Dermis blood vessel endothelial cell (primary cell): ENCODE measurements at regions not wholly inside any gene's neighbourhood (a gene's known extent, or its start where the extent isn't known, plus 50 kb on each side); places are given as distances from the start of the nearest gene placed in this dataset.
"Not testable (repeated sequence)": the region's sequence is repeated elsewhere in the genome, so short reads cannot be mapped to it uniquely, and the experiment has no call there.

Experiments used
- DNase-seq: peaks from one replicate; pipeline ENCODE4 v3.0.0; 2010

- no peak for DNase-seq
Observed at GRCh38 chr5:35561396-35561795, 56.3 kb upstream of the SPEF2 start.

DNA sequence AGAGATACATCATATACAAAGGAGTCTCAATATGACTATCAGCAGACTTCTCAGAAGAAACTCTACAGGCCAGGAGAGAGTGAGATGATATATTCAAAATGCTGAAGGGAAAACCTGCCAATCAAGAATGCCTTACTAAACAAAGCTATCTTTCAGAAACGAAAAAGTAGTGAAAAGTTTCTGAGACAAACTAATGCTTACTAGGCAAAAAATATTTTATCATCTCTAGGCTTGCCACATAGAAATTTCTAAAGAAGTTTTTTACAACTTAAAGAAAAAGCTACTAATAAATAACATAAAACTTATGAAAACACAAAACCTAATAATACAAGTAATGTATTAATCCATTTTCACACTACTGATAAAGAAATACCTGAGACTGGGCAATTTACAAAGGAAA is 59.9 kb upstream of the SPEF2 start:
- no peak for DNase-seq

DNA sequence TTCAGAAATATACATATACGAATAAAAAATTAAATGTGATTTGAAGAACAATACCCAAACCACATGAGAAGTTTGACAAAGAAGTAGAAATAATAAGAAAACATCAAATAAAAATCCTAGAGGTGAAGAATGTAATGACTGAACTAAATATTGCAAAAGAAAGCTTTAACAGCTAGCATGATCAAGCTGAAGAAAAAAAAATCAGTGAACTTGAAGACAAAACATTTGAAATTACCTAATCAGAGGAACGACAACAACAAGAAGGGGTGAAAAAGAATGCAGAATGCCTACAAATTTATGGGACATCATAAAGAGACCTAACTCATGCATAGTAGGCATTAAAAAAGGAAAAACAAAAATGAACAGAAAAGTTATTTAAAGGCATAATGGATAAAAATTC is 60.5 kb upstream of the SPEF2 start:
- no peak for DNase-seq

DNA sequence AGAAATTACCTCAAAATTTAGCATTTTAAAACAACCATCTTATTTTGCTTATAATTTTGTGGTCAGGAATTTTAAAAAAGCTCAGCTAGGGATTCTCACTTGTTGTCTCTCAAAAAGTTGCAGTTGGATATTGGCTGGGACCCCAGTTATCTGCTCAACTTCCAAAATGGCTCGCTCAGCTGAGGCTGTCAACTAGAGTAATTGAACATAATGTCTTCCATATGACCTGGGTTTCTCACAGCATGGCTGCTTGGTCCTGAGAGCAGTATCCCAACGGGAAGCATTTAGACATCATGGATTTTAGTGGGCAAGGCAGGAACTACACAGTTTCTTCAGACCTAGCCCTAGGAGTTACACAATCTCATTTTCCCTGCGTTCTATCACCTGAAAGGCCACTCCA is 63.6 kb upstream of the SPEF2 start:
- no peak for DNase-seq

DNA sequence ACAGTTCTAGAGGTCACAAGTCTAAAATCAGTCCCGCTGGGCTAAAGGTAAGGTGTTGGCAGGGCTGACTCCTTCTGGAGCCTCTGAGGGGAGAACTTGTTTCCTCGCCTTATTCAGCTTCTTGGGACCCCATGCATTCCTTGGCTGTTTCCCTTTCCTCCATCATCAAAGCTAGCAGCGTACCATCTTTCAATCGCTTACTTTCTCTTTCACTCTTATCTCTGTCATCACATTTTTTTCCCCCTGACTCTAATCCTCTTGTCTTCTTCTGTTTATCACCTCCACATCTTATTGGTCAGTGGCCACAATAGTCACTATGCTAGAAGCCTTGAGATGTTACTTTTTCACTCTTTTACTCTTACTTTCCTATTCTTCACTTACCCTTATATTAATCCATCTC is 72.5 kb upstream of the SPEF2 start:
- DNase-seq: no peak

GRCh38 chr5:35543408-35543807 is 74.3 kb upstream of the SPEF2 start:
- no peak for DNase-seq

DNA sequence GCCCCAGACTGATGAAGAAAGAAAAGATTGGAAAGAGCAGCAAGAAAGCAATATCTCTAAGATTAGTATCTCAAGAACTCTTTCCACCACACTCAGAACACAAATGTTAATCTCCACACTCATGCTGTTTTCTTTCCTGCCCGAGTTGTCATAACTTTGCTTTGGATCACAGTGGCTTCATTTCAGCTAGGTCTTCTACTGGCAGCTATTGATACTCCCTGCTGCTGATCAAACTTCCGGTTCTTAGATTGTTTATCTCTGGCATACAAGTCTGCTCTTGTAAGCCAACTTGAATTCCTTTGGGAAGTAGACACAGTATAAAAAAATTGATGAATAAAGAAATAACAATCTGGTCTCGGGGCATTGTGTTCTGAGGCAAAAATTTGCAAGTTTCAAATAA is 77.7 kb upstream of the SPEF2 start:
- DNase-seq: no peak

DNA sequence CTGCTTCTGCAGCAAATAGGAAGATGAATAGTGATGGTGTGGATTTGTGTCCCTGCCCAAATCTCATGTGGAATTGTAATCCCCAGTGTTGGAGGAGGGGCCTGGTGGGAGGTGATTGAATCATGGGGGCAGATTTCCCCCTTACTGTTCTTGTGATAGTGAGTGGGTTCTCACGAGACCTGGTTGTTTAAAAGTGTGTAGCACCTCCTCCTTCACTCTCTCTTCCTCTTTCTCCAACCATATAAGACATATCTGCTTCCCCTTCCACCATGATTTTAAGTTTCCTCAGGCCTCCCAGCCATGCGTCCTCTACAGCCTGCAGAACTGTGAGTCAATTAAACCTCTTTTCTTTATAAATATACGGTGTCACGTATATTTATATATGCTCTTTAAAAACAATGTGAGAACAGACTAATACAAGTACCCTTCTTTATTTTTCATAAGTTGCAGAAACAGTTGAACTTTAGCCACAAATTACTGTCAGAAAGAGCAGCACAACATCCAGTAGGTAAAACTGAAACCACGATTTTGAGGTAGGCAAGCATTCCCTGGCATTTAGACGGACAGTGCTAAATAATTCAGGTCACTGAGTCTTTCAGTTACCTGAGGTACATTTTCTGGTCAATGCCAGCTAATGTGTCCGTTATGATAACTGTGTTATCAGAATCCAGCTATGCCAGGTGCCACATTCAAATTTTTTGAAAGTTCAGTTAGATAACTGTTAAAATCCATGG is 79.3 kb upstream of the SPEF2 start:
- no peak for DNase-seq

- no peak for DNase-seq
Observed at GRCh38 chr5:35533156-35533555, 84.5 kb upstream of the SPEF2 start.

DNA sequence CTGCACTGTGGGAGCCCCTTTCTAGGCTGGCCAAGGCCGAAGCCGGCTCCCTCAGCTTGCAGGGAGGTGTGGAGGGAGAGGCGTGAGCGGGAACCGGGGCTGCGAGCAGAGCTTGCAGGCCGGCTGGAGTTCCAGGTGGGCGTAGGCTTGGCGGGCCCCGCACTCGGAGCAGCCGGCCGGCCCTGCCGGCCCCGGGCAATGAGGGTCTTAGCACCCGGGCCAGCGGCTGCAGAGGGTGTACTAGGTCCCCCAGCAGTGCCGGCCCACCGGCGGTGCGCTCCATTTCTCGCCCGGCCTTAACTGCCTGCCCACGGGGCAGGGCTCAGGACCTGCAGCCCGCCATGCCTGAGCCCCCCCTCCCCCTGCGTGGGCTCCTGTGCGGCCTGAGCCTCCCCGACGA is 86.1 kb upstream of the SPEF2 start:
- DNase-seq: not testable (repeated sequence)

- no peak for DNase-seq
Observed at GRCh38 chr5:35518104-35518503, 99.6 kb upstream of the SPEF2 start.

DNA sequence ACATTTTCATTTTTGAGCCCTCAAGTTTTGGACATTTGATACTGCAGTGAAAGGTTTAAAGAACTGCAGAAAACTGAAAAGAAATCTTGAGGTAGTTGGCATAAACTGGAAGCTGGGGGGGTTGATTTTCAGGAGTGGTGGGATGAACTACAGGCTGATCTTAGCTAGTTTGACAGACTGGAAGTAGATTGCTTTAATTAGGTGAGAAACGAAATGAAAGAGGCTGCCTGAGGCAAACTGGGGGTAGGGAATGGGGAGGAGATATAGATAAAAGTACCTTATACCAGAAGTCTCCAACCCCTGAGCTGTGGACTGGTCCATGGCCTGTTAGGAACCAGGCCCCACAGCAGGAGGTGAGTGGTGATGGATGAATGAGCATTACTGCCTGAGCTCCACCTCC is 101.4 kb upstream of the SPEF2 start:
- DNase-seq: no peak

- DNase-seq: no peak
Observed at GRCh38 chr5:35513612-35514011, 104.1 kb upstream of the SPEF2 start.

GRCh38 chr5:35502206-35502605 is 115.5 kb upstream of the SPEF2 start:
- no peak for DNase-seq

DNA sequence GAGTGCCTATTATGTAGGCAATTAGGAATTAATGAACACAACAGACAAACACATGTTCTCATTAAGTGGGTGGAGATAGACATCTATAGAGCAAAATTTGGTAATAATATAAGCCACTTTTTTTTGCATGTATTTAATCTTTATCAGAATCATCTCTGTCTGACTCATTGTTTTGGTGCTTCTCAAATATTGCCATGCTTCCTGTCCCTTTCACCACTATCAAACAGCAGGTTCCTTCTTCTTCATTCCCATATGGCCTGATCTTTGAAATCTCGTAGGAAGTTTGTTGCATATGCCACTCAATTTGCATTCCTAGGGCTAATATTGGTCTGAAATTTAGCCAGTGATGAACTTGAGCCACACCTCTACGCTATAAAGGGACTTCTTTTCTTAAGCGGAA is 128.9 kb upstream of the SPEF2 start:
- no peak for DNase-seq

- DNase-seq: no peak
Observed at GRCh38 chr5:35488055-35488454, 129.6 kb upstream of the SPEF2 start.

DNA sequence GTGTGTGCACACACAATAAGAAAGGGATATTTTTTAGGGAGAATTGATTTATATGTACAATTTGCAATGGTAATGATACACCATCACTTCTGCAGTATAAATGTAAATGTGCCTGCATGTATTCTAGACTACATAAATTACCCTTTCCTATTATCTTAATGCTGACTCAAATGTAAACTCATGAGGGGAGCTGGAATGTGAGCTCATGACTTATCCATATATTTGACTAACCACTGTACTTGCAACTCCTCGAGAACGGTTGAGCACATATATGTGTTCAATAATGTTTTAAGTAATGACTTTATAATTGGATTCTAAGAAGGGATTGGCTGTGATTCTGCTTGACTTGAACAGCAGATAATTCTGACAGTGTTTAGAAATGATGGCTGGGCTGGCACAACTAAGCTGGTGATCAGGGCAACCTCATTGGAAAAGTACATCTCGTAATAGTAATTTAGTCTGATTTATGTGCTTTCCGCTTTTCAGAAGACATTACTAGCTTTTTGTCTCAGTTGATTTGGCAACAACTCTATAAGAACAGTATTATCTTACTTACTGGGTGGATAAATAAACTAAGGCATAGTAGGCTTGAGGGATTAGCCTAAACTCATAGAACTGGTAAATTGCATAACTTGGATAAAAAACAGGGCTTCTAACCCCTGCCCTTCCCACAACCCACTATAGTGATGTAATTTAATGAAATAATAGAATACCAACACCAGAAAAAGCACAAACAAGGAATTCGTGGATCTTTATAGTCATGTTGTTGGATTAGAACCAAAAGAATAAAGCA is 130.2 kb upstream of the SPEF2 start:
- DNase-seq: no peak

DNA sequence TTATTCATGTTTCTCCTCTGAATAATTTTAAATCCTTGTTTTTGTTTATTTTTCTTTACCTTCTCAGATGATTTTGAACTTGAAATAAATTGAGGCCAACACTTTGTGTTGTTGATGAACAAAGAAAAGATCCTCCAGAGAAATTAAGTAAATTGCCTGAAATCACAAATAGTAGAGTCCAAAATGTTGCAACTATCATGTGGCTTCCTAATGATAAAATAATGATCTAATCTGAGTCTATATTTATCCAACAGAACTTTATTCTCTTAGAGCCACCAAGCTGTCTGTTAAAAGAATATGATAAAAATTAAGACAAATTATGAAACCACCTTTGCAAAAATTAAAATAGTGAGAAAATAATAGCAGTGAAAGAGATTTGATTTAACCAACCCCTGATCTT is 132.2 kb upstream of the SPEF2 start:
- no peak for DNase-seq

- no peak for DNase-seq
Observed at GRCh38 chr5:35484241-35484640, 133.4 kb upstream of the SPEF2 start.

DNA sequence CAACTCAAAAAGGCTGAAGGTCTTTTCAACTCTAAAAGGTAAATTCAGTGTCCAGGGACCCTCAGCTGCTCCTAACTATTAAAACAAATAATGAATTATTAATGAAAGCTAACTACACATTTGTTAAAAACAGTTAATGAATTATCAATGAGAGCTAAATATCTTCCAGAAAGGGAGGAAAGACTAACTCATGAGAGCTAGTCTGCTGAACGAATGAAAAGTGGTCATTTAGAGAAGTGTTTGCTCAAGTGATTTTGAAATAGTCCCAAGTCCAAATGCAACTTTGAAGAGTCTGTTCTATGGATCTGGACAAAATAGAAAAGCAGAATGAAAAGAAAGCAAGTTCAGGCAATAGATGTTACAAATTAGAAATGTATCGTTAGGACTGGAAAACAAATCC is 133.9 kb upstream of the SPEF2 start:
- no peak for DNase-seq

DNA sequence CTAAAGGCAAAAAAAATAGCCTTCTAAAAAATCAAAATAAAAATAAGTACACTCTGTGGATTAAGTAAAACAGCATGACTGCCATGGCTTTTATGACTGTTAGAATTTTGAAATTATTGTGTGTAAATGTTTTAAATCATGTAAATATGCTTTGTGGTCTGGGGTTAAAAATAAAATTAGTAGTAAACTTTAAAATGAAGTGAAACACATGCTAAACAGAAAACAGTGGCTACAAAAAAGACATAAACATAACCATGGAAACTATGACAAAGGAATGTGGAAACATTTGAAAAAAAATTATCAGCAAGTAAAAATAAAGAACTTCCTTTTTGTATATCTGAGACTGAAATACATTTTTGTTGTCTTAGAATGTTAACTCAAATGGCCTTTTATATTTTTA is 134.5 kb upstream of the SPEF2 start:
- no peak for DNase-seq

DNA sequence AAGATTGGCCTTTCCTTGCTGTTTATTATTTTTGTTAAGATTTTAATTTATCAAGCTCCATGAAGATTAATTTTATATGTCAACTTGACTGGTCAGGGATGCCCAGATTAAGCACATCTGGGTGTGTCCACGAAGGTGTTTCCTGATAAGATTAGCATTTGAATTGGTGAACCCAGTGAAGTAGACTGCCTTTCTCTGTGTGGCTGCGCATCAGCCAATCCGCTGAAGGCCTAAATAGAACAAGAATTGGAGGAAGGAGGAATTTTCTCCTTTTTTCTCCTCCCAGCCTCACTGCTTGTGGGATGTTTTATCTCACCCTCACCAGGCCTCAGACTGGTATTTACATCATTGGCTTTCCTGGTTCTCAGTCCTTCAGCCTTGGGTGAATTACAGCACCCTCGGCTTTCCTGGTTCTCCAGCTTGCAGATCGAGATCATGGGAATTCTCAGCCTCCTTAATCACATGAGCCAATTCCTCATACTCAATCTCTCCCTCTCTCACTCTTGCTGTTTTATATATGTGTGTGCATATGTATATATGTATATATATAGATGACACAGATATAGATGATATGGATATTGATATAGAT is 135.4 kb upstream of the SPEF2 start:
- no peak for DNase-seq

DNA sequence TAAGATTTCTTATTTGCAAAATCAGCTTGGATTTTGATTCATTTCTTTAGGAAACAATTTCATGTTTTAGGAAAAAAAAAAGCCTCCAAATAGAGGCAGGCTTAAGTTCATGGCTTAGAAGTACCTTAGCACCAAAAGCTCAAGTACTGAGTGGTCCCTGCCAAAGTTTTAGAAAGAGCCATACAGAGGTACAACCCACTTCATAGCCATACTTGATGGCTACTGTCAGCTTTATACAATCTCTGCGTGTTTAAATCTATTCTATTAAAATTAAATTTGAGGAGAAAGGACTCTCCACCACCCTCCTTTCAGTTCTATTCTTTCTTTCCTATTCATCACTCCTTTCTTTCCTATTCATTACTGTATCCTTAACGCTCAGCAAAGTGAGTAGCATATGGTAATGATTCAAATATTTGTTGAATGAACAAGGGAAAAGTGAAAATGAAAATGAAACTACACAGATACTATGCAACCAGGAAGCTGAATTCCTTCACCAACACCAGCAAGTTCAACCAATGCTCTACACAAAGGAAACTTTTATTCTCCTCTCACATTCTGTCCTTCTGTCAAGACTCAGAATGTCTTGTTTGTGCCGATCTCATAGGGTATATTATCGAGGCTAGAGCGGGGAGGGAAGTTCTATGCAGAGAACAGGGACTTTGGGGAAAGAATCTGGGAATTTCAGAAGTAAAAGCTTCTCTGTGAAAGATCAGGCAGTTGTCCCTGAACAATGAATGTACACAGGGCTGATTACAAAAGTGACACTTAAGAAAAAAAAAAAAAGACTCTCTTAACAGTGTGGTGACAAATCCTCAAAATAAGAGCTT is 138.6 kb upstream of the SPEF2 start:
- no peak for DNase-seq
